Neural cell (in vitro differentiated cells): ENCODE measurements at regions not wholly inside any gene's neighbourhood (a gene's known extent, or its start where the extent isn't known, plus 50 kb on each side); places are given as distances from the start of the nearest gene placed in this dataset.

ENCODE experiments used
- H2AFZ ChIP-seq: fragments of 200-600, 300-800 bp; sonication (generic), shearing (Covaris generic); 2 replicates; pipeline ENCODE4 v1.6.0; 2014; ENCODE audit warnings: low read depth, mild to moderate bottlenecking, antibody characterized with exemption, low read length, moderate library complexity
- H3F3A ChIP-seq: fragments of 200-600 bp; shearing (Covaris generic); 2 replicates; pipeline ENCODE4 v1.6.1; 2016; ENCODE audit warnings: mild to moderate bottlenecking, moderate library complexity, mixed read lengths, antibody characterized with exemption, low read length; ENCODE audit not compliant: insufficient read depth, poor library complexity, severe bottlenecking
- H3K27ac ChIP-seq: fragments of 200-600, 300-800 bp; sonication (generic), shearing (Covaris generic); 2 replicates; pipeline ENCODE4 v1.5.1; 2014; ENCODE audit warnings: mild to moderate bottlenecking, low read length, moderate library complexity
- H3K27me3 ChIP-seq: fragments of 300-800, 200-600 bp; sonication (generic), shearing (Covaris generic); 2 replicates; pipeline ENCODE4 v1.6.0; 2014; ENCODE audit warnings: mild to moderate bottlenecking, low read depth, low read length, moderate library complexity; ENCODE audit not compliant: insufficient read depth
- H3K36me3 ChIP-seq: fragments of 300-800, 200-600 bp; sonication (generic), shearing (Covaris generic); 2 replicates; pipeline ENCODE4 v1.5.1; 2014; ENCODE audit warnings: mild to moderate bottlenecking, antibody characterized with exemption, low read length, moderate library complexity; ENCODE audit not compliant: insufficient read depth
- H3K4me2 ChIP-seq: fragments of 300-800, 200-600 bp; sonication (generic), shearing (Covaris generic); 2 replicates; pipeline ENCODE4 v1.6.0; 2014; ENCODE audit warnings: mild to moderate bottlenecking, low read length
- H3K4me3 ChIP-seq: fragments of 300-800, 200-600 bp; sonication (generic), shearing (Covaris generic); 2 replicates; pipeline ENCODE4 v1.5.1; 2014; ENCODE audit warnings: mild to moderate bottlenecking, low read length, moderate library complexity
- H3K79me2 ChIP-seq: fragments of 200-600 bp; shearing (Covaris generic); replicated peaks from 2 replicates; pipeline ENCODE4 v1.6.0; 2014; ENCODE audit warnings: mild to moderate bottlenecking, low read length, moderate library complexity; ENCODE audit not compliant: insufficient read depth
- H3K9ac ChIP-seq: fragments of 300-800, 200-600 bp; sonication (generic), shearing (Covaris generic); 2 replicates; pipeline ENCODE4 v1.6.1; 2016; ENCODE audit warnings: mild to moderate bottlenecking, low read length, mixed read lengths
- H3K9me2 ChIP-seq: fragments of 200-600 bp; shearing (Covaris generic); 2 replicates; pipeline ENCODE4 v1.6.1; 2016; ENCODE audit warnings: mild to moderate bottlenecking, low read length, mixed read lengths; ENCODE audit not compliant: insufficient read depth
- H3K9me3 ChIP-seq: fragments of 200-600, 300-800 bp; sonication (generic), shearing (Covaris generic); 2 replicates; pipeline ENCODE4 v1.6.1; 2016; ENCODE audit warnings: mild to moderate bottlenecking, mixed run types, low read length, moderate library complexity, mixed read lengths
- H4K20me1 ChIP-seq: fragments of 200-600 bp; shearing (Covaris generic); 2 replicates; pipeline ENCODE4 v1.6.1; 2016; ENCODE audit warnings: mild to moderate bottlenecking, mixed run types; ENCODE audit not compliant: insufficient read depth
- CTCF ChIP-seq: fragments of 450-650 bp; IDR thresholded peaks from 2 replicates; pipeline ENCODE4 v1.5.1; 2014; ENCODE audit warnings: antibody characterized with exemption, mild to moderate bottlenecking, moderate library complexity; ENCODE audit not compliant: poor library complexity, severe bottlenecking
- EP300 ChIP-seq: fragments of 450-650 bp; conservative IDR thresholded peaks from 2 replicates; pipeline ENCODE4 v1.6.1; 2014; ENCODE audit warnings: antibody characterized with exemption, mild to moderate bottlenecking, moderate library complexity; ENCODE audit not compliant: poor library complexity, severe bottlenecking
- EZH2 ChIP-seq: fragments of 200-600, 300-800 bp; shearing (Covaris generic), sonication (generic); IDR thresholded peaks from 2 replicates; pipeline ENCODE4 v1.6.1; 2014; ENCODE audit warnings: antibody characterized with exemption, low read length, borderline replicate concordance, mild to moderate bottlenecking; ENCODE audit not compliant: insufficient read depth, poor library complexity, severe bottlenecking
- MXI1 ChIP-seq: fragments of 450-650 bp; conservative IDR thresholded peaks from 2 replicates; pipeline ENCODE4 v1.6.1; 2014; ENCODE audit warnings: antibody characterized with exemption, mild to moderate bottlenecking; ENCODE audit not compliant: poor library complexity, severe bottlenecking
- POLR2AphosphoS5 ChIP-seq: IDR thresholded peaks from 2 replicates; pipeline ENCODE4 v1.6.1; 2012
- RAD21 ChIP-seq: fragments of 450-650 bp; conservative IDR thresholded peaks from 2 replicates; pipeline ENCODE4 v1.6.1; 2014; ENCODE audit warnings: antibody characterized with exemption, mild to moderate bottlenecking, moderate library complexity
- REST ChIP-seq: IDR thresholded peaks from 2 replicates; pipeline ENCODE4 v1.6.1; 2012; ENCODE audit warnings: borderline replicate concordance
- SMC3 ChIP-seq: fragments of 450-650 bp; conservative IDR thresholded peaks from 2 replicates; pipeline ENCODE4 v1.6.1; 2014; ENCODE audit warnings: antibody characterized with exemption, mild to moderate bottlenecking, moderate library complexity; ENCODE audit not compliant: poor library complexity
- TAF1 ChIP-seq: IDR thresholded peaks from 2 replicates; pipeline ENCODE4 v1.6.1; 2012; ENCODE audit warnings: low read depth

GRCh38 chr3:28826840-28827239 lies 454.0 kb upstream of the RBMS3 start:
- H3K9me2 ChIP-seq: no peaks in the 10 kb centered on the region
- no peaks in the 10 kb centered on the region for H3K79me2 ChIP-seq
- H3K9me3 ChIP-seq: no peaks in the 10 kb centered on the region
- no peak overlapping the region for H3K4me3 ChIP-seq
- no peaks in the 10 kb centered on the region for H3F3A ChIP-seq
- no peak overlapping the region for H3K9ac ChIP-seq
- H4K20me1 ChIP-seq: no peaks in the 10 kb centered on the region
- no peaks in the 10 kb centered on the region for H3K36me3 ChIP-seq
- no peak overlapping the region for H2AFZ ChIP-seq
- no peak overlapping the region for H3K27ac ChIP-seq
- no peak for TF ChIP-seq EP300
- TF ChIP-seq EZH2: no peak
- TF ChIP-seq REST: no peak
- TF ChIP-seq CTCF: no peak
- TF ChIP-seq SMC3: no peak
- no peak for TF ChIP-seq POLR2AphosphoS5
- TF ChIP-seq RAD21: no peak
- no peak for TF ChIP-seq MXI1
- TF ChIP-seq TAF1: no peak
- no peaks in the 10 kb centered on the region for H3K27me3 ChIP-seq
- no peak overlapping the region for H3K4me2 ChIP-seq

- Histone ChIP-seq H2AFZ (no peak overlapping the region), H4K20me1 (no peaks in the 10 kb centered on the region), H3K9ac (no peak overlapping the region), H3K36me3 (no peaks in the 10 kb centered on the region), H3K4me2 (no peak overlapping the region), H3K9me2 (no peaks in the 10 kb centered on the region), H3K27me3 (no peaks in the 10 kb centered on the region), H3K27ac (no peak overlapping the region), H3K9me3 (no peaks in the 10 kb centered on the region), H3K79me2 (no peaks in the 10 kb centered on the region), H3F3A (no peaks in the 10 kb centered on the region), H3K4me3 (no peak overlapping the region)
- no peak for TF ChIP-seq POLR2AphosphoS5
- TF ChIP-seq SMC3: no peak
- no peak for TF ChIP-seq CTCF
- TF ChIP-seq EP300: no peak
- no peak for TF ChIP-seq EZH2
- TF ChIP-seq REST: no peak
- no peak for TF ChIP-seq TAF1
- TF ChIP-seq RAD21: no peak
- TF ChIP-seq MXI1: no peak
Measured at GRCh38 chr3:28835249-28835648, 445.6 kb upstream of the RBMS3 start.
